Thyroid gland (tissue), 4 donors: ENCODE measurements at regions not wholly inside any gene's neighbourhood (a gene's known extent, or its start where the extent isn't known, plus 50 kb on each side); places are given as distances from the start of the nearest gene placed in this dataset.

Experiments used
- DNase-seq, 2 donors: peaks; one replicate each; pipeline ENCODE4 v3.0.0-alpha.2; 2019
- H3K27ac ChIP-seq, 3 donors: fragments of 200-600 bp; sonication (generic); 1 replicate in 2 of 3; 2 replicates in 1 of 3; pipeline ENCODE4 v1.5.1; 2016 to 2019; ENCODE audit warnings: mild to moderate bottlenecking in 1 of 3, moderate library complexity in 1 of 3
- H3K27me3 ChIP-seq: fragments of 200-600 bp; sonication (generic); one replicate; pipeline ENCODE4 v1.5.1; 2019
- H3K36me3 ChIP-seq, 2 donors: fragments of 200-600 bp; sonication (generic); one replicate each; pipeline ENCODE4 v1.5.1; 2016 to 2019
- H3K4me1 ChIP-seq, 2 donors: fragments of 200-600 bp; sonication (generic); one replicate each; pipeline ENCODE4 v1.5.1; 2017 to 2019
- H3K4me3 ChIP-seq, 3 donors: fragments of 200-600 bp; sonication (generic); replicated peaks in 1 of 3; 1 replicate in 2 of 3; 2 replicates in 1 of 3; pipeline ENCODE4 v1.5.1; 2016; ENCODE audit warnings: mild to moderate bottlenecking in 1 of 3
- H3K9me3 ChIP-seq: fragments of 200-600 bp; sonication (generic); one replicate; pipeline ENCODE4 v1.5.1; 2017
- POLR2A ChIP-seq, 2 donors: fragments of 450-650 bp; IDR thresholded peaks; one replicate each; pipeline ENCODE4 v1.6.1; 2017; ENCODE audit warnings: antibody characterized with exemption in 2 of 2, mild to moderate bottlenecking in 2 of 2, moderate library complexity in 1 of 2
- WGBS, 2 donors: methylation state at CpG; one replicate each; pipeline ENCODE4 v1.1.5; 2017; 5-methylcytosine and 5-hydroxymethylcytosine counted together
- intact Hi-C: fragments of 100-400 bp; cut with DNase I; formaldehyde crosslinking; loops from one replicate; pipeline ENCODE4 v1.15.1; 2023
- TF ChIP-seq, protein P1 (sequence below), 6 experiments: fragments of 200-600 bp in 3 of 6; fragments of 450-650 bp in 3 of 6; sonication (generic) in 3 of 6; IDR thresholded peaks; one replicate each; pipeline ENCODE4 v1.5.1; 2016 to 2019; ENCODE audit warnings: antibody characterized with exemption in 6 of 6, mild to moderate bottlenecking in 2 of 6, inconsistent platforms in 1 of 6, moderate library complexity in 1 of 6

DNA sequence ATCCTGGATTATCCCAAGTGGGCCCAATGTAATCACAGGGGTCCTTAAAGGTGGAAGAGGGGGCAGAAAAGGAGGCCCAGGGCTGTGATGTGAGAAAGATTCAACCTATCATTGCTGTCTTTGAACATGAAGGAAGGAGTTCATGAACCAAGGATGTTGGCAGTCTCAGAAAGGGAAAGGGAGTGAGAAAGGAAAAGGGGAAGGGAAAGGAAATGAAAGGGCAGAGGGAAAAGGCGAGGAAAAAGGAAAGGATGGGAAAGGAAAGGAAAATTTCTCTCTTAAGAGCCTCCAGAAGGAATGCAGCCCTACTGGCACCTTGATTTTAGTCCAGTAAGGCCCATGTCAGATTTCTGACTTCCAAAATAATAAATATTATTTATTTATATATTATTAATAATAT, 687.8 kb downstream of the COL12A1 start:
- no peaks in the 10 kb centered on the region for H3K9me3 ChIP-seq
- no peaks in the 10 kb centered on the region for H3K36me3 ChIP-seq
- no peak overlapping the region for H3K27ac ChIP-seq
- intact Hi-C loops, result no loop called here
- 80% methylated on average over 1 of the region's 1 CpG for whole genome bisulfite sequencing, 2 donors
- no peaks in the 10 kb centered on the region for H3K27me3 ChIP-seq
- TF ChIP-seq, protein P1, sequence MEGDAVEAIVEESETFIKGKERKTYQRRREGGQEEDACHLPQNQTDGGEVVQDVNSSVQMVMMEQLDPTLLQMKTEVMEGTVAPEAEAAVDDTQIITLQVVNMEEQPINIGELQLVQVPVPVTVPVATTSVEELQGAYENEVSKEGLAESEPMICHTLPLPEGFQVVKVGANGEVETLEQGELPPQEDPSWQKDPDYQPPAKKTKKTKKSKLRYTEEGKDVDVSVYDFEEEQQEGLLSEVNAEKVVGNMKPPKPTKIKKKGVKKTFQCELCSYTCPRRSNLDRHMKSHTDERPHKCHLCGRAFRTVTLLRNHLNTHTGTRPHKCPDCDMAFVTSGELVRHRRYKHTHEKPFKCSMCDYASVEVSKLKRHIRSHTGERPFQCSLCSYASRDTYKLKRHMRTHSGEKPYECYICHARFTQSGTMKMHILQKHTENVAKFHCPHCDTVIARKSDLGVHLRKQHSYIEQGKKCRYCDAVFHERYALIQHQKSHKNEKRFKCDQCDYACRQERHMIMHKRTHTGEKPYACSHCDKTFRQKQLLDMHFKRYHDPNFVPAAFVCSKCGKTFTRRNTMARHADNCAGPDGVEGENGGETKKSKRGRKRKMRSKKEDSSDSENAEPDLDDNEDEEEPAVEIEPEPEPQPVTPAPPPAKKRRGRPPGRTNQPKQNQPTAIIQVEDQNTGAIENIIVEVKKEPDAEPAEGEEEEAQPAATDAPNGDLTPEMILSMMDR (IDR thresholded peaks at IDR 0.05), result no peak
- no peak for TF ChIP-seq POLR2A (IDR thresholded peaks at IDR 0.05)
- no peaks in the 10 kb centered on the region for H3K4me1 ChIP-seq
- no peak overlapping the region for H3K4me3 ChIP-seq
- DNase-seq, result no peak

DNA sequence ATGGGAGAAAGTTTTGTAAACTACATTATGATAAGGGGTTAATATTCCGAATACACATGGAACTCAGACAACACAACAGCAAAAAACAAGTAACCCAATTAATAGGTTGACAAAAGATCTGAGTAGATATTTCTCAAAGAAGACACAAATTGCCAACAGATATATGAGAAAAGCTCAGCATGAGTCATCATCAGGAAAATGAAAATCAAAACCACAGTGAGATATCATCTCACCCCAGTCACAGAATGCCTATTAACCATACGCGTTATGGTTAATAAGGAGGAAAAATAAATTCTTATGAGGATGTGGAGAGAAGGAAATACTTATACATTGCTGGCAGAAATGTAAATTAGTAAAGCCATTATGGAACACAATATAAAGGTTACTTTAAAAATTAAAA, 695.0 kb downstream of the COL12A1 start:
- TF ChIP-seq POLR2A (IDR thresholded peaks at IDR 0.05), result no peak
- TF ChIP-seq, protein P1 (IDR thresholded peaks at IDR 0.05), result no peak
- WGBS, 2 donors, result 90 to 91% methylated on average over 3 of the region's 3 CpGs
- Histone ChIP-seq H3K27ac (no peak overlapping the region), H3K36me3 (no peaks in the 10 kb centered on the region), H3K9me3 (no peaks in the 10 kb centered on the region), H3K4me1 (no peaks in the 10 kb centered on the region), H3K27me3 (no peaks in the 10 kb centered on the region), H3K4me3 (no peak overlapping the region)
- DNase-seq, result no peak
- intact Hi-C loops, result no loop called here

DNA sequence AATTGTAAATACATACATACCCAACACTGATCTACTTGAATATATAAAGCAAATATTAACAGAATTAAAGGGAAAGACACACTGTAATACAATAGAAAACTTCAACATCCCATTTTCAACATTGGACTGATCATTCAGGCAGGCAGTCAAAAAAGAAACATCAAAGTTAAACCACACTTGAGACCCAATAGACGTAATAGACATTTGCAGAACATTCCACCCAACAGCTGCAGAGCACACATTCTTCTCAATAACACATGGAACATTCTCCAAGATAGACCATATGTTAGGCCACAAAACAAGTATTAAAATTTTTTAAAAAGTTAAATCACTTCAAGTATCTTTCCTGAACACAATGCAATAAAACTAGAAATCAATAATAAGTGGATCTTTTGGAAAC, 698.2 kb downstream of the COL12A1 start:
- Histone ChIP-seq H3K4me3 (no peak overlapping the region), H3K36me3 (no peaks in the 10 kb centered on the region), H3K27me3 (no peaks in the 10 kb centered on the region), H3K4me1 (no peaks in the 10 kb centered on the region), H3K9me3 (no peaks in the 10 kb centered on the region), H3K27ac (no peak overlapping the region)
- no peak for DNase-seq
- intact Hi-C loops, result no loop called here
- no peak for TF ChIP-seq POLR2A (IDR thresholded peaks at IDR 0.05)
- TF ChIP-seq, protein P1 (IDR thresholded peaks at IDR 0.05), result no peak
- WGBS, 2 donors, result 65 to 66% methylated on average over 1 of the region's 1 CpG

DNA sequence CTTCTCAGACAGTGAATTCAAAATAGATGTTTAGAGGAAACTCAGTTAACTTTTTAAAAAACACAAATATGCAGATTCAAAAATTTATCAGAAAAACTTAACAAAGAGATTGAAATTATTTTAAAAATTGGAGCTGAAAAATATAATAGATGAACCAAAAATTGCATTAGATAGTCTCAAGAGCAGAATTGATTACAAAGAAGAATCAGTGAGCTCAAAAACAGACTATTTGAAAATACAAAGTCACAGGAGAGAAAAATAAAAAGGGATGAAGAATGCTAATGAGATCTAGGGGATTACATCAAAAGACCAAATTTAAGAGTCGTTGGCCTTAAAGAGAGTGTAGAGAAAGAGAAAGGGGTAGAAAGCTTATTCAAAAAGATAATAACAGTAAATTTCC, 700.5 kb downstream of the COL12A1 start:
- WGBS, 2 donors, result 77 to 83% methylated on average over 1 of the region's 1 CpG

DNA sequence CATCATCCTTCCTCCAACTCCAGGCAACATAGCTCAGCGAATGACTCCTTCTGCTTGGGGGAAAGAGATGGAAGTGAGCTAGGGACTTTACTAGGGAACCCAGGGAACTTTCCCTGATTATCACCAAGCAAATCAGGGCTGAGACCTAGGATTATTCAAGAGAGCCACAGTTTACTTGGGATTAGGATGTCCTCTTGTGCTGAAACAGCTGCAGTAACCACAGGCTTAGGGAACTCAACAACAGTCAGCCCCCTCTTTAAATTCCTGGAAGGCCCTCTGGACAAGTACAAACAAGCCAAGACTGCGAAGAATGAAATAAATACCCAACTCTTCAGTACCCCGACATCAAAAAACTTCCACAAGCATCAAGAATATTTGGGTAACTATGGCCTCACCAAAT, 700.9 kb downstream of the COL12A1 start:
- no peak for DNase-seq
- no peaks in the 10 kb centered on the region for H3K9me3 ChIP-seq
- WGBS, 2 donors, result 90 to 95% methylated on average over 3 of the region's 3 CpGs
- intact Hi-C loops, result no loop called here
- no peaks in the 10 kb centered on the region for H3K4me1 ChIP-seq
- no peak overlapping the region for H3K4me3 ChIP-seq
- H3K27me3 ChIP-seq, result no peaks in the 10 kb centered on the region
- H3K27ac ChIP-seq, result no peak overlapping the region
- H3K36me3 ChIP-seq, result no peaks in the 10 kb centered on the region
- no peak for TF ChIP-seq POLR2A (IDR thresholded peaks at IDR 0.05)
- TF ChIP-seq, protein P1 (IDR thresholded peaks at IDR 0.05), result no peak

More for the DNA sequence above, 700.5 kb downstream of the COL12A1 start:
- TF ChIP-seq POLR2A (IDR thresholded peaks at IDR 0.05), result no peak
- TF ChIP-seq, protein P1 (IDR thresholded peaks at IDR 0.05), result no peak
- Histone ChIP-seq H3K4me1 (no peaks in the 10 kb centered on the region), H3K36me3 (no peaks in the 10 kb centered on the region), H3K27me3 (no peaks in the 10 kb centered on the region), H3K27ac (no peak overlapping the region), H3K4me3 (no peak overlapping the region), H3K9me3 (no peaks in the 10 kb centered on the region)
- intact Hi-C loops, result no loop called here
- DNase-seq, result no peak
